GM23248 (cell line): ENCODE measurements at regions not wholly inside any gene's neighbourhood (a gene's known extent, or its start where the extent isn't known, plus 50 kb on each side); places are given as distances from the start of the nearest gene placed in this dataset.

Experiments used
- DNase-seq: peaks from one replicate; pipeline ENCODE4 v3.0.0-alpha.2; 2015
- H2AFZ ChIP-seq: fragments of 200-600 bp; sonication (generic); 2 replicates; pipeline ENCODE4 v1.6.1; 2016; ENCODE audit warnings: antibody characterized with exemption
- H3F3A ChIP-seq: fragments of 200-600 bp; sonication (generic); 2 replicates; pipeline ENCODE4 v1.6.1; 2016; ENCODE audit warnings: mild to moderate bottlenecking, antibody characterized with exemption, mixed run types; ENCODE audit not compliant: insufficient read depth
- H3K27ac ChIP-seq: fragments of 200-600 bp; sonication (generic); 2 replicates; pipeline ENCODE4 v1.5.1; 2016; ENCODE audit warnings: mild to moderate bottlenecking
- H3K27me3 ChIP-seq: fragments of 200-600 bp; sonication (generic); replicated peaks from 2 replicates; pipeline ENCODE4 v1.6.1; 2016; ENCODE audit warnings: mild to moderate bottlenecking; ENCODE audit not compliant: insufficient read depth
- H3K36me3 ChIP-seq: fragments of 200-600 bp; sonication (generic); 2 replicates; pipeline ENCODE4 v1.6.1; 2016; ENCODE audit warnings: low read depth, mild to moderate bottlenecking
- H3K4me1 ChIP-seq: fragments of 200-600 bp; sonication (generic); 2 replicates; pipeline ENCODE4 v1.6.1; 2016; ENCODE audit warnings: mild to moderate bottlenecking; ENCODE audit not compliant: insufficient read depth
- H3K4me2 ChIP-seq: fragments of 200-600 bp; sonication (generic); one replicate; pipeline ENCODE4 v1.6.1; 2016; ENCODE audit warnings: mild to moderate bottlenecking; ENCODE audit not compliant: unreplicated experiment
- H3K4me3 ChIP-seq: fragments of 200-600 bp; sonication (generic); 2 replicates; pipeline ENCODE4 v1.5.1; 2016; ENCODE audit warnings: mild to moderate bottlenecking
- H3K79me2 ChIP-seq: fragments of 200-600 bp; sonication (generic); 2 replicates; pipeline ENCODE4 v1.6.1; 2016; ENCODE audit warnings: mild to moderate bottlenecking; ENCODE audit not compliant: insufficient read depth
- H3K9ac ChIP-seq: fragments of 200-600 bp; sonication (generic); 2 replicates; pipeline ENCODE4 v1.6.1; 2016; ENCODE audit warnings: mild to moderate bottlenecking
- H3K9me2 ChIP-seq: fragments of 200-600 bp; sonication (generic); 2 replicates; pipeline ENCODE4 v1.6.1; 2016; ENCODE audit warnings: mixed run types, mild to moderate bottlenecking, moderate library complexity; ENCODE audit not compliant: insufficient read depth
- H3K9me3 ChIP-seq: fragments of 200-600 bp; sonication (generic); one replicate; pipeline ENCODE4 v1.6.1; 2017; ENCODE audit warnings: low read depth
- H4K20me1 ChIP-seq: fragments of 200-600 bp; sonication (generic); 2 replicates; pipeline ENCODE4 v1.6.0; 2016; ENCODE audit not compliant: insufficient read depth
- EZH2 ChIP-seq: fragments of 200-600 bp; sonication (generic); IDR thresholded peaks from 2 replicates; pipeline ENCODE4 v1.6.1; 2018; ENCODE audit warnings: antibody characterized with exemption, mild to moderate bottlenecking; ENCODE audit not compliant: insufficient read depth, poor library complexity, severe bottlenecking
- EZH2phosphoT487 ChIP-seq: fragments of 200-600 bp; sonication (generic); IDR thresholded peaks from 2 replicates; pipeline ENCODE4 v1.6.1; 2018; ENCODE audit warnings: antibody characterized with exemption, moderate library complexity, mild to moderate bottlenecking, low read depth; ENCODE audit not compliant: insufficient read depth
- WGBS, 2 experiments: methylation state at CpG; one replicate each; pipeline ENCODE4 v1.1.6; 2015 to 2017; ENCODE audit warnings: low lambda C conversion rate in 2 of 2, low coverage in 1 of 2; ENCODE audit errors: missing lambda C conversion rate in 2 of 2; 5-methylcytosine and 5-hydroxymethylcytosine counted together
- in situ Hi-C: fragments of 300-500 bp; cut with MboI; formaldehyde crosslinking; loops from 2 replicates; pipeline ENCODE4 v1.15.0; 2020

- in situ Hi-C loops, result no loop called here
- Histone ChIP-seq H3K4me3 (no peak overlapping the region), H3K27ac (no peak overlapping the region), H3K9me3 (no peaks in the 10 kb centered on the region), H3K4me2 (no peak overlapping the region), H2AFZ (no peak overlapping the region), H3K4me1 (no peaks in the 10 kb centered on the region), H3K27me3 (no peaks in the 10 kb centered on the region), H4K20me1 (no peaks in the 10 kb centered on the region), H3K9ac (no peak overlapping the region), H3F3A (no peaks in the 10 kb centered on the region), H3K9me2 (no peaks in the 10 kb centered on the region), H3K79me2 (no peaks in the 10 kb centered on the region), H3K36me3 (no peaks in the 10 kb centered on the region)
- TF ChIP-seq EZH2phosphoT487, result no peak
- TF ChIP-seq EZH2, result no peak
- no peak for DNase-seq
- 9 to 23% methylated on average over 2 of the region's 2 CpGs for WGBS, 2 experiments
Measured at GRCh38 chr4:104549736-104550135, 55.0 kb upstream of the CXXC4 start.

- no peak overlapping the region for H3K9ac ChIP-seq
- no peak for DNase-seq
- no peaks in the 10 kb centered on the region for H3K79me2 ChIP-seq
- H4K20me1 ChIP-seq, result no peaks in the 10 kb centered on the region
- TF ChIP-seq EZH2, result no peak
- no peak for TF ChIP-seq EZH2phosphoT487
- H3K4me2 ChIP-seq, result no peak overlapping the region
- H3K36me3 ChIP-seq, result no peaks in the 10 kb centered on the region
- H3K4me3 ChIP-seq, result no peak overlapping the region
- H3K4me1 ChIP-seq, result no peaks in the 10 kb centered on the region
- H3K27me3 ChIP-seq, result no peaks in the 10 kb centered on the region
- no peaks in the 10 kb centered on the region for H3K9me2 ChIP-seq
- no peaks in the 10 kb centered on the region for H3K9me3 ChIP-seq
- H3F3A ChIP-seq, result no peaks in the 10 kb centered on the region
- H3K27ac ChIP-seq, result no peak overlapping the region
- in situ Hi-C loops, result no loop called here
- H2AFZ ChIP-seq, result no peak overlapping the region
- 11 to 17% methylated on average over 1 of the region's 1 CpG for WGBS, 2 experiments
Measured at GRCh38 chr4:104559502-104559901, 64.8 kb upstream of the CXXC4 start.

- Histone ChIP-seq H3K9me3 (no peaks in the 10 kb centered on the region), H3K27ac (no peak overlapping the region), H3K4me2 (no peak overlapping the region), H3K9ac (no peak overlapping the region), H3K27me3 (no peaks in the 10 kb centered on the region), H3K36me3 (no peaks in the 10 kb centered on the region), H2AFZ (no peak overlapping the region), H3K79me2 (no peaks in the 10 kb centered on the region), H3F3A (no peaks in the 10 kb centered on the region), H3K4me3 (no peak overlapping the region), H4K20me1 (no peaks in the 10 kb centered on the region), H3K9me2 (no peaks in the 10 kb centered on the region), H3K4me1 (no peaks in the 10 kb centered on the region)
- TF ChIP-seq EZH2phosphoT487, result no peak
- TF ChIP-seq EZH2, result no peak
- in situ Hi-C loops, result no loop called here
- 17 to 28% methylated on average over 2 of the region's 2 CpGs for WGBS, 2 experiments
- no peak for DNase-seq
Measured at GRCh38 chr4:104571341-104571740, 76.6 kb upstream of the CXXC4 start.

GRCh38 chr4:104574371-104574770, 79.7 kb upstream of the CXXC4 start:
- Histone ChIP-seq H2AFZ (no peak overlapping the region), H3K9ac (no peak overlapping the region), H3K4me1 (no peaks in the 10 kb centered on the region), H3K9me3 (no peaks in the 10 kb centered on the region), H3K9me2 (no peaks in the 10 kb centered on the region), H3K36me3 (no peaks in the 10 kb centered on the region), H3K79me2 (no peaks in the 10 kb centered on the region), H3F3A (no peaks in the 10 kb centered on the region), H3K4me3 (no peak overlapping the region), H3K4me2 (no peak overlapping the region), H3K27me3 (no peaks in the 10 kb centered on the region), H4K20me1 (no peaks in the 10 kb centered on the region), H3K27ac (no peak overlapping the region)
- in situ Hi-C loops, result no loop called here
- 7 to 9% methylated on average over 4 of the region's 4 CpGs for WGBS, 2 experiments
- DNase-seq, result no peak
- no peak for TF ChIP-seq EZH2phosphoT487
- TF ChIP-seq EZH2, result no peak

GRCh38 chr4:104575278-104575677, 80.6 kb upstream of the CXXC4 start:
- DNase-seq, result no peak
- H3K4me2 ChIP-seq, result no peak overlapping the region
- no peaks in the 10 kb centered on the region for H3F3A ChIP-seq
- WGBS, 2 experiments, result 6 to 20% methylated on average over 1 of the region's 1 CpG
- no peaks in the 10 kb centered on the region for H3K36me3 ChIP-seq
- H3K9me2 ChIP-seq, result no peaks in the 10 kb centered on the region
- TF ChIP-seq EZH2, result no peak
- TF ChIP-seq EZH2phosphoT487, result no peak
- no peaks in the 10 kb centered on the region for H3K27me3 ChIP-seq
- in situ Hi-C loops, result no loop called here
- H3K9me3 ChIP-seq, result no peaks in the 10 kb centered on the region
- no peak overlapping the region for H3K4me3 ChIP-seq
- H3K4me1 ChIP-seq, result no peaks in the 10 kb centered on the region
- H3K9ac ChIP-seq, result no peak overlapping the region
- H3K27ac ChIP-seq, result no peak overlapping the region
- H4K20me1 ChIP-seq, result no peaks in the 10 kb centered on the region
- H3K79me2 ChIP-seq, result no peaks in the 10 kb centered on the region
- no peak overlapping the region for H2AFZ ChIP-seq
